ENCODE measurements at regions not wholly inside any gene's neighbourhood (a gene's known extent, or its start where the extent isn't known, plus 50 kb on each side); places are given as distances from the start of the nearest gene placed in this dataset.

DNA sequence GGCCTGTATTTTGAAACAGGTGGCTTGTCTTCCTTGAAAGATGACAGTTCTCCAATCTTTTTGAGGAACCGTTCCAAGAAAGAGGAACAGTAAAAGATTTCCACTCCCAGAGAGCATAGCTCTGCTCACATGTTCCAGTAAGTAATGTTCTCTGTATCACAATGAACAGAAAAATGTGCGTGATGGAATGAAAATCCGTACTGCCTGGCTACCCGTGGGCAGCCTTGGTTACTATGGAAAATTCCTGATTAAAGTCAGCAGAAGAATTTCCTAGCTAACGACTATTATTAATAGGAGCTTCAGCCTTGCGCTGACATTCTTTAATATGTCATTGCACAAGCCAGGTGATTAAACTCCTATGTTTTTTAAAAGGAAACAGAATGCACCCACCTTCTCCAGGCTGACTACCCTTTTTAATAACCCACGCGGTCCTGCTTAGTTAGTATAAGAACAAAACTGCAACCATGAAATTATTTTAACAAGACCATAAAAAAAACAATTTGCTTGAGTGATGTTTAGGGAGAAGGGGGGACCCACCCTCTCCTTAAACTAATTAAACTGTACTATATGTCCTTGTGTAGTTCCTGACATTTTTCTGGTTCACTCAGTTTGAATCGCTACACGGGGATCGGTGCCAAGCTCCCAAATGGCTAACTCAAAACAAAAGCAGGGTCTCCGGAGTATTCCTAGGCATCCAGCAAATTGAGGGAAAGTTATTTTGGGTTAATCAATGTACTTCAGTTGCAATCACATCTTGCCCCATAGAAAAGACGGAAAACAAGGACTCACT is 54.8 kb upstream of the CPEB4 start:
- WGBS, 2 donors, result 54 to 60% methylated on average over 13 of the region's 13 CpGs
- intact Hi-C loops (cut with DNase I), result no loop called here
- DNase-seq (no peak), ATAC-seq (peak; percentile 38 to 67 (median 55)), FAIRE-seq (no peak)
- H3K4me3 ChIP-seq, result no peak overlapping the region
- peak overlapping the region in 3 of 4 donors; percentile 3 to 59 (median 13) for H3K27ac ChIP-seq
- peaks cover 0 to 6% (median 0%) of the 10 kb centered on the region in 3 donors for H3K4me1 ChIP-seq
- H3K27me3 ChIP-seq, result no peaks in the 10 kb centered on the region
- TF ChIP-seq, protein P1, sequence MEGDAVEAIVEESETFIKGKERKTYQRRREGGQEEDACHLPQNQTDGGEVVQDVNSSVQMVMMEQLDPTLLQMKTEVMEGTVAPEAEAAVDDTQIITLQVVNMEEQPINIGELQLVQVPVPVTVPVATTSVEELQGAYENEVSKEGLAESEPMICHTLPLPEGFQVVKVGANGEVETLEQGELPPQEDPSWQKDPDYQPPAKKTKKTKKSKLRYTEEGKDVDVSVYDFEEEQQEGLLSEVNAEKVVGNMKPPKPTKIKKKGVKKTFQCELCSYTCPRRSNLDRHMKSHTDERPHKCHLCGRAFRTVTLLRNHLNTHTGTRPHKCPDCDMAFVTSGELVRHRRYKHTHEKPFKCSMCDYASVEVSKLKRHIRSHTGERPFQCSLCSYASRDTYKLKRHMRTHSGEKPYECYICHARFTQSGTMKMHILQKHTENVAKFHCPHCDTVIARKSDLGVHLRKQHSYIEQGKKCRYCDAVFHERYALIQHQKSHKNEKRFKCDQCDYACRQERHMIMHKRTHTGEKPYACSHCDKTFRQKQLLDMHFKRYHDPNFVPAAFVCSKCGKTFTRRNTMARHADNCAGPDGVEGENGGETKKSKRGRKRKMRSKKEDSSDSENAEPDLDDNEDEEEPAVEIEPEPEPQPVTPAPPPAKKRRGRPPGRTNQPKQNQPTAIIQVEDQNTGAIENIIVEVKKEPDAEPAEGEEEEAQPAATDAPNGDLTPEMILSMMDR (IDR thresholded peaks at IDR 0.05), result no peak
- H3K9me3 ChIP-seq, result no peaks in the 10 kb centered on the region
- no peaks in the 10 kb centered on the region for H3K36me3 ChIP-seq

DNA sequence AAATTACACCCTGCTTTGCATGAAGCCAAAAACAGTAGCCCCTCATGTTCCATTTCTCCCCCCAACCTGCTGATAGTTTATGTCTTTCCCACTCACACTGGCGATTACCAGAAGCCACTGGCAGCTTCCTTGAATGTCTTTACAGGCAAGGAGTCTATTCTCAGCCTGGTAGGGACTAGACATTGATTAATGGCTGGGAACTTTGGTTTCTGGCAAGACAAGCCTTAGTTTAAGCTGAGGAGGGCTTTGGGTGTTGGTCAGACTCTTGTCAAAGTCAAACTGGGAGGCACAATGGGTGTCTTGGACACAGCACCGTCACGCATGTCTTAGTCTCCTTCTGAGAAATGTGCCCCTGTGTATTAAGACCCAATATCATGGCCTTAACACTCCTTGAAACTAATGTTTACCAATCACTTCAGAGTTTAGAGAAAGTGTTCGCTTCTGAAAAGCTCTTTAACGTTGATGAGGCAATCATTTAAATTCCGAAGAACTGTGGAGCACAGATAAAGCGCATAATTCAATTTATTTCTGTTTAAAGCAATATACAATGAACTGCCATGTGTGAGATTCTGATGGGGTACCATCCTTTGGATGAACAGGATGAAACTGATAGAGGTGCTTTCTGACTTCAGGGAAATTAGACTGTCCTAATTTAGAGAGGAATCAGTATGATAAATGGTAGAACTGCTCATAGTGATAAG is 53.9 kb upstream of the CPEB4 start:
- H3K4me3 ChIP-seq, result no peak overlapping the region
- peak overlapping the region in 2 of 4 donors; percentile 3 to 59 for H3K27ac ChIP-seq
- 68 to 83% methylated on average over 7 of the region's 7 CpGs for WGBS, 2 donors
- H3K27me3 ChIP-seq, result no peaks in the 10 kb centered on the region
- TF ChIP-seq, protein P1 (IDR thresholded peaks at IDR 0.05), result no peak
- FAIRE-seq (no peak), DNase-seq (no peak), ATAC-seq (peak in 1 of 4 donors; percentile 14)
- intact Hi-C loops (cut with DNase I), result no loop called here
- no peaks in the 10 kb centered on the region for H3K9me3 ChIP-seq
- no peaks in the 10 kb centered on the region for H3K36me3 ChIP-seq
- H3K4me1 ChIP-seq, result peaks cover 0 to 12% (median 0%) of the 10 kb centered on the region in 3 donors

DNA sequence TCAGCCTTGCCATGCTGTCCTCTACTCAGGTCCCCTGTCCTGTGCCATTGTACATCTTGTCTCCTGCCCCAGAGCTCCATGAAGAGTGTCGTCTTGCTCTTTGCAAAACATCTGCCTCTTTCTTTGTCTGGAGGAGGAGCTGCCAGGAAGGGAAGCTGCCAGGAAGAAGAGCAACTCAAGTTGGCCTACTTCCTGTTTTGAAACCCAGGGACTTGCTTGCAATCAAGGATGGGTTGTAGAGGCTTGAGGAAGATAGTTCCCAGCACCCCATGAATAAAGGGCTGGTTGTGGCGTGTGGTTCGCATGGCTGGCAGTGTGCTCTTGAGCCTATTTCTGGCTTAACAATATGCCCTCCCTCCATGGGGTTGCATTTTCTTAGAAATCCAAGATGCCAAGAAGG is 53.0 kb upstream of the CPEB4 start:
- H3K27me3 ChIP-seq, result no peaks in the 10 kb centered on the region
- FAIRE-seq (no peak), ATAC-seq (peak in 2 of 4 donors; percentile 14 to 16), DNase-seq (no peak)
- peak overlapping the region in 1 of 4 donors; percentile 5 for H3K27ac ChIP-seq
- TF ChIP-seq, protein P1 (IDR thresholded peaks at IDR 0.05), result no peak
- no peaks in the 10 kb centered on the region for H3K9me3 ChIP-seq
- H3K36me3 ChIP-seq, result no peaks in the 10 kb centered on the region
- H3K4me1 ChIP-seq, result peaks cover 0 to 12% (median 0%) of the 10 kb centered on the region in 3 donors
- intact Hi-C loops (cut with DNase I), result no loop called here
- no peak overlapping the region for H3K4me3 ChIP-seq
- 88 to 97% methylated on average over 3 of the region's 3 CpGs for WGBS, 2 donors

DNA sequence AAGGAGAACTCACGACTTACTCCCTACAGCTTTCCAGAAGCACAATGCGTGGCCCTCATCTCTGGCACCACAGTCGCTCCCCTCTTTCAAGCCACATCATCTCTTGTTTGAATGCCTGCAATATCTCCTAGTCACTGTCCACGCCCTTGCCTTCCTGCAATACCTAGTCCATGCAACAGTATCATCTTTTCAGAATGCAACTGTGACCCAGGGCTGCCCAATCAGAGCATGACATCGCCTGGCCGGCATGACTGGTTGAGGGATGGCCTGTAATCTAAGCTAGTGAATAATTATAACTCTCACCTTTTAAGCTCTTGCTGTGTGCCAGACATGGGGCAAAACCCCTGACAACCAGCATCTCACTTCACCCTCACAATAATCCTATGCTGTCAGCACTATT is 52.5 kb upstream of the CPEB4 start:
- H3K27ac ChIP-seq, result peak overlapping the region in 1 of 4 donors; percentile 5
- DNase-seq (no peak), ATAC-seq (no peak), FAIRE-seq (no peak)
- H3K4me1 ChIP-seq, result peaks cover 0 to 12% (median 0%) of the 10 kb centered on the region in 3 donors
- 73 to 81% methylated on average over 6 of the region's 6 CpGs for WGBS, 2 donors
- intact Hi-C loops (cut with DNase I), result no loop called here
- H3K4me3 ChIP-seq, result no peak overlapping the region
- H3K9me3 ChIP-seq, result no peaks in the 10 kb centered on the region
- H3K27me3 ChIP-seq, result no peaks in the 10 kb centered on the region
- H3K36me3 ChIP-seq, result no peaks in the 10 kb centered on the region
- TF ChIP-seq, protein P1 (IDR thresholded peaks at IDR 0.05), result no peak
